AG04450 (cell line): ENCODE measurements at regions not wholly inside any gene's neighbourhood (a gene's known extent, or its start where the extent isn't known, plus 50 kb on each side); places are given as distances from the start of the nearest gene placed in this dataset.

Experiments used
- CTCF ChIA-PET: fragments of 300-600, 350-600 bp; formaldehyde crosslinking; extraction: SDS; loops from one replicate; lab custom pipeline; 2022; ENCODE audit warnings: antibody characterized with exemption, inconsistent platforms; lab: Charles Lee
- POLR2A ChIA-PET: fragments of 350-600 bp; formaldehyde crosslinking; extraction: SDS; loops from one replicate; lab custom pipeline; 2021; ENCODE audit warnings: antibody characterized with exemption, inconsistent platforms; lab: Yijun Ruan, JAX
- DNase-seq: peaks from one replicate; pipeline ENCODE4 v3.0.0-alpha.2; 2011; ENCODE audit warnings: low read depth, low spot score
- H3K27ac ChIP-seq: one replicate; pipeline ENCODE4 v1.5.1; 2012; ENCODE audit warnings: low read depth, low read length, control low read depth
- H3K27me3 ChIP-seq: one replicate; pipeline ENCODE4 v1.6.0; 2012; ENCODE audit warnings: low read length; ENCODE audit not compliant: control insufficient read depth, insufficient read depth
- H3K4me3 ChIP-seq: 2 replicates; pipeline ENCODE4 v1.5.1; 2011; ENCODE audit warnings: mild to moderate bottlenecking, low read depth, low read length, control low read depth
- H3K9me3 ChIP-seq: 2 replicates; pipeline ENCODE4 v1.5.1; 2012; ENCODE audit warnings: low read length; ENCODE audit not compliant: control insufficient read depth, insufficient read depth
- CTCF ChIP-seq: IDR thresholded peaks from 2 replicates; pipeline ENCODE4 v1.5.1; 2011; ENCODE audit warnings: low read depth, low read length, control low read depth, inconsistent platforms

GRCh38 chr22:47786650-47787290 is 1024.3 kb downstream of the TBC1D22A start:
- no peak for TF ChIP-seq CTCF
- POLR2A ChIA-PET = no interaction called here
- CTCF ChIA-PET = no interaction called here
- H3K27me3 ChIP-seq = no peaks in the 10 kb centered on the region
- H3K4me3 ChIP-seq = no peak overlapping the region
- H3K27ac ChIP-seq = no peak overlapping the region
- H3K9me3 ChIP-seq = peaks cover 66% of the 10 kb centered on the region
- no peak for DNase-seq

- ChIA-PET POLR2A (no interaction called here), CTCF (no interaction called here)
- TF ChIP-seq CTCF = no peak
- no peak for DNase-seq
- Histone ChIP-seq H3K9me3 (peaks cover 84% of the 10 kb centered on the region), H3K27ac (no peak overlapping the region), H3K4me3 (no peak overlapping the region), H3K27me3 (no peaks in the 10 kb centered on the region)
These were observed 1022.5 kb downstream of the TBC1D22A start for GRCh38 chr22:47784991-47785390.

- no peak for TF ChIP-seq CTCF
- CTCF ChIA-PET = no interaction called here
- POLR2A ChIA-PET = no interaction called here
These were observed 1022.0 kb downstream of the TBC1D22A start for GRCh38 chr22:47784367-47784983.

GRCh38 chr22:47783433-47784366 is 1021.2 kb downstream of the TBC1D22A start:
- Histone ChIP-seq H3K9me3 (peaks cover 95% of the 10 kb centered on the region), H3K27ac (no peak overlapping the region), H3K27me3 (no peaks in the 10 kb centered on the region), H3K4me3 (no peak overlapping the region)
- POLR2A ChIA-PET = no interaction called here
- no peak for DNase-seq
- CTCF ChIA-PET = no interaction called here
- no peak for TF ChIP-seq CTCF

More at GRCh38 chr22:47784367-47784983, 1022.0 kb downstream of the TBC1D22A start:
- Histone ChIP-seq H3K9me3 (peaks cover 89% of the 10 kb centered on the region), H3K4me3 (no peak overlapping the region), H3K27me3 (no peaks in the 10 kb centered on the region), H3K27ac (no peak overlapping the region)
- DNase-seq = no peak
